HFFc6 (cell line): ENCODE measurements at regions not wholly inside any gene's neighbourhood (a gene's known extent, or its start where the extent isn't known, plus 50 kb on each side); places are given as distances from the start of the nearest gene placed in this dataset.
"Not testable (repeated sequence)": the region's sequence is repeated elsewhere in the genome, so short reads cannot be mapped to it uniquely, and the experiment has no call there.

Source experiments
- DNase-seq: peaks from one replicate; pipeline ENCODE4 v3.0.0-alpha.2; 2018
- H3K27ac Mint-ChIP-seq: 2 replicates; pipeline ENCODE4 v1.8.0; 2020; ENCODE audit warnings: mild to moderate bottlenecking, mixed read lengths
- H3K27me3 Mint-ChIP-seq: 2 replicates; pipeline ENCODE4 v1.8.0; 2021; ENCODE audit warnings: mild to moderate bottlenecking, moderate library complexity, mixed read lengths; ENCODE audit not compliant: insufficient read depth
- H3K36me3 Mint-ChIP-seq: 2 replicates; pipeline ENCODE4 v1.8.0; 2021; ENCODE audit warnings: low read depth, mixed read lengths
- H3K4me1 Mint-ChIP-seq: 2 replicates; pipeline ENCODE4 v1.8.0; 2020; ENCODE audit warnings: low read depth, mixed read lengths
- H3K4me3 Mint-ChIP-seq: 2 replicates; pipeline ENCODE4 v1.8.0; 2020; ENCODE audit warnings: mild to moderate bottlenecking, moderate library complexity, mixed read lengths
- H3K9me3 Mint-ChIP-seq: 2 replicates; pipeline ENCODE4 v1.8.0; 2020; ENCODE audit warnings: mild to moderate bottlenecking, mixed read lengths
- CTCF ChIP-seq: fragments of 200-600 bp; sonication (generic); IDR thresholded peaks from 2 replicates; pipeline ENCODE4 v1.5.0; 2021; ENCODE audit warnings: antibody characterized with exemption, mild to moderate bottlenecking

GRCh38 chr7:52344015-52344414 lies 691.4 kb upstream of the POM121L12 start:
- no peak for TF ChIP-seq CTCF
- no peaks in the 10 kb centered on the region for H3K4me1 Mint-ChIP-seq
- no peak overlapping the region for H3K4me3 Mint-ChIP-seq
- no peak for DNase-seq
- H3K27me3 Mint-ChIP-seq: no peaks in the 10 kb centered on the region; the same call in 1 of the 2 replicates
- H3K36me3 Mint-ChIP-seq: no peaks in the 10 kb centered on the region
- no peak overlapping the region for H3K27ac Mint-ChIP-seq
- H3K9me3 Mint-ChIP-seq: peaks cover 33% of the 10 kb centered on the region

- no peak overlapping the region for H3K4me3 Mint-ChIP-seq
- no peak for DNase-seq
- H3K27ac Mint-ChIP-seq: no peak overlapping the region
- no peak for TF ChIP-seq CTCF
- no peaks in the 10 kb centered on the region for H3K4me1 Mint-ChIP-seq
- H3K27me3 Mint-ChIP-seq: no peaks in the 10 kb centered on the region; the same call in 1 of the 2 replicates
- peaks cover 26% of the 10 kb centered on the region for H3K9me3 Mint-ChIP-seq
- no peaks in the 10 kb centered on the region for H3K36me3 Mint-ChIP-seq
Observed at GRCh38 chr7:52340067-52340466, 695.4 kb upstream of the POM121L12 start.

- not testable (repeated sequence) for H3K27ac Mint-ChIP-seq, H3K36me3 Mint-ChIP-seq, H3K27me3 Mint-ChIP-seq, H3K4me3 Mint-ChIP-seq, H3K4me1 Mint-ChIP-seq, DNase-seq
- peaks cover 46% of the 10 kb centered on the region for H3K9me3 Mint-ChIP-seq
Observed at GRCh38 chr7:52328328-52328727, 707.1 kb upstream of the POM121L12 start.

- Mint-ChIP-seq H3K27me3 (no peaks in the 10 kb centered on the region), H3K4me1 (no peaks in the 10 kb centered on the region), H3K9me3 (peaks cover 46% of the 10 kb centered on the region), H3K27ac (no peak overlapping the region), H3K36me3 (peaks cover 5% of the 10 kb centered on the region; the same call in 1 of the 2 replicates), H3K4me3 (no peak overlapping the region)
- DNase-seq: no peak
- no peak for TF ChIP-seq CTCF
Observed at GRCh38 chr7:52325237-52325636, 710.2 kb upstream of the POM121L12 start.

GRCh38 chr7:52323202-52323746 lies 712.2 kb upstream of the POM121L12 start:
- H3K27ac Mint-ChIP-seq: no peak overlapping the region
- H3K27me3 Mint-ChIP-seq: no peaks in the 10 kb centered on the region
- no peak overlapping the region; the same call in 1 of the 2 replicates for H3K4me3 Mint-ChIP-seq
- no peak for TF ChIP-seq CTCF
- H3K4me1 Mint-ChIP-seq: no peaks in the 10 kb centered on the region
- H3K9me3 Mint-ChIP-seq: peaks cover 39% of the 10 kb centered on the region
- no peak for DNase-seq
- H3K36me3 Mint-ChIP-seq: no peaks in the 10 kb centered on the region; the same call in 1 of the 2 replicates

GRCh38 chr7:52320610-52321009 lies 714.8 kb upstream of the POM121L12 start:
- Mint-ChIP-seq H3K9me3 (peaks cover 39% of the 10 kb centered on the region), H3K4me3 (no peak overlapping the region), H3K4me1 (no peaks in the 10 kb centered on the region), H3K27me3 (no peaks in the 10 kb centered on the region), H3K27ac (no peak overlapping the region), H3K36me3 (no peaks in the 10 kb centered on the region; the same call in 1 of the 2 replicates)
- no peak for DNase-seq
- TF ChIP-seq CTCF: no peak
